ENCODE measurements at regions not wholly inside any gene's neighbourhood (a gene's known extent, or its start where the extent isn't known, plus 50 kb on each side); places are given as distances from the start of the nearest gene placed in this dataset.

DNA sequence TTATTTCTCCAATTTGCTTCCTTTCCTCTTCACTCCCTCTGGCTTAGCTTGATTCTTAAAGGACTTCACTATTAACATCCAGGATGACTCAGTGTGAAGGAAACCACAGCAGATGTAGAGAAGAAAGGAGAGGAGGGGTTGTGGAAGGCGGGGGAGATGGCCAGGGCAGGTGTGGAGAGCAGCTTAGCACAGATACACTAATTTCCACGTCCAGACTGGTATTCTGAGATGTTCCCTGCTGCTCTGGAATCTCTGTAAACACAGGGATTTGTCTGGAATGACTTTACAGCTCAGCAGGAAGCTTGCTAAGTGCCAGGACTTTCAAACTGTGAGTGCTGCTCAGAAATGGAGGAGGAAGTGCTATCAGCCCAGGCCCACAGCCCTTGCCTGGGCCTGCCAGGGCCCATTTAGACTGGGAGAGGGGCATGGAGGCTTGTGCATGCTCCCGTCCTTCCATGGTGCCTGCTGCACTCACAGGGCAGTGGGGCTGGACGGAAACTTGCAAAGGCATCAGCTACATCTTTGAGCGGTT, 202.5 kb upstream of the DDHD1 start:
- DNase-seq (ENCODE audit: low spot score) (peak; percentile 88), ATAC-seq (peak; percentile 96)
- Histone ChIP-seq H3K27ac (ENCODE audit: low read depth) (peak overlapping the region; percentile 90), H3K27me3 (ENCODE audit: insufficient read depth) (no peaks in the 10 kb centered on the region), H3K36me3 (ENCODE audit: insufficient read depth) (no peaks in the 10 kb centered on the region), H3F3A (replicated peaks; ENCODE audit: low read depth) (no peaks in the 10 kb centered on the region; the same call in 1 of the 2 replicates), H3K79me2 (replicated peaks; ENCODE audit: insufficient read depth) (no peaks in the 10 kb centered on the region), H3K4me3 (no peak overlapping the region), H2AFZ (no peak overlapping the region), H3K9me2 (ENCODE audit: insufficient read depth) (peaks cover 17% of the 10 kb centered on the region), H4K20me1 (replicated peaks; ENCODE audit: insufficient read depth) (no peaks in the 10 kb centered on the region), H3K4me1 (ENCODE audit: insufficient read depth) (peaks cover 19% of the 10 kb centered on the region), H3K4me2 (peak overlapping the region; percentile 29)
- peaks cover 3% of the 10 kb centered on the region for H3K27me3 Mint-ChIP-seq (ENCODE audit: insufficient read depth, low read depth, poor library complexity)
- H3K27ac Mint-ChIP-seq, result peak overlapping the region; percentile 97
- H3K4me3 Mint-ChIP-seq, result peak overlapping the region; percentile 28; the same call in 2 of the 3 replicates
- TF ChIP-seq STAT1 (IDR thresholded peaks at IDR 0.05; ENCODE audit: unreplicated experiment), result no peak
- TF ChIP-seq, protein P1, sequence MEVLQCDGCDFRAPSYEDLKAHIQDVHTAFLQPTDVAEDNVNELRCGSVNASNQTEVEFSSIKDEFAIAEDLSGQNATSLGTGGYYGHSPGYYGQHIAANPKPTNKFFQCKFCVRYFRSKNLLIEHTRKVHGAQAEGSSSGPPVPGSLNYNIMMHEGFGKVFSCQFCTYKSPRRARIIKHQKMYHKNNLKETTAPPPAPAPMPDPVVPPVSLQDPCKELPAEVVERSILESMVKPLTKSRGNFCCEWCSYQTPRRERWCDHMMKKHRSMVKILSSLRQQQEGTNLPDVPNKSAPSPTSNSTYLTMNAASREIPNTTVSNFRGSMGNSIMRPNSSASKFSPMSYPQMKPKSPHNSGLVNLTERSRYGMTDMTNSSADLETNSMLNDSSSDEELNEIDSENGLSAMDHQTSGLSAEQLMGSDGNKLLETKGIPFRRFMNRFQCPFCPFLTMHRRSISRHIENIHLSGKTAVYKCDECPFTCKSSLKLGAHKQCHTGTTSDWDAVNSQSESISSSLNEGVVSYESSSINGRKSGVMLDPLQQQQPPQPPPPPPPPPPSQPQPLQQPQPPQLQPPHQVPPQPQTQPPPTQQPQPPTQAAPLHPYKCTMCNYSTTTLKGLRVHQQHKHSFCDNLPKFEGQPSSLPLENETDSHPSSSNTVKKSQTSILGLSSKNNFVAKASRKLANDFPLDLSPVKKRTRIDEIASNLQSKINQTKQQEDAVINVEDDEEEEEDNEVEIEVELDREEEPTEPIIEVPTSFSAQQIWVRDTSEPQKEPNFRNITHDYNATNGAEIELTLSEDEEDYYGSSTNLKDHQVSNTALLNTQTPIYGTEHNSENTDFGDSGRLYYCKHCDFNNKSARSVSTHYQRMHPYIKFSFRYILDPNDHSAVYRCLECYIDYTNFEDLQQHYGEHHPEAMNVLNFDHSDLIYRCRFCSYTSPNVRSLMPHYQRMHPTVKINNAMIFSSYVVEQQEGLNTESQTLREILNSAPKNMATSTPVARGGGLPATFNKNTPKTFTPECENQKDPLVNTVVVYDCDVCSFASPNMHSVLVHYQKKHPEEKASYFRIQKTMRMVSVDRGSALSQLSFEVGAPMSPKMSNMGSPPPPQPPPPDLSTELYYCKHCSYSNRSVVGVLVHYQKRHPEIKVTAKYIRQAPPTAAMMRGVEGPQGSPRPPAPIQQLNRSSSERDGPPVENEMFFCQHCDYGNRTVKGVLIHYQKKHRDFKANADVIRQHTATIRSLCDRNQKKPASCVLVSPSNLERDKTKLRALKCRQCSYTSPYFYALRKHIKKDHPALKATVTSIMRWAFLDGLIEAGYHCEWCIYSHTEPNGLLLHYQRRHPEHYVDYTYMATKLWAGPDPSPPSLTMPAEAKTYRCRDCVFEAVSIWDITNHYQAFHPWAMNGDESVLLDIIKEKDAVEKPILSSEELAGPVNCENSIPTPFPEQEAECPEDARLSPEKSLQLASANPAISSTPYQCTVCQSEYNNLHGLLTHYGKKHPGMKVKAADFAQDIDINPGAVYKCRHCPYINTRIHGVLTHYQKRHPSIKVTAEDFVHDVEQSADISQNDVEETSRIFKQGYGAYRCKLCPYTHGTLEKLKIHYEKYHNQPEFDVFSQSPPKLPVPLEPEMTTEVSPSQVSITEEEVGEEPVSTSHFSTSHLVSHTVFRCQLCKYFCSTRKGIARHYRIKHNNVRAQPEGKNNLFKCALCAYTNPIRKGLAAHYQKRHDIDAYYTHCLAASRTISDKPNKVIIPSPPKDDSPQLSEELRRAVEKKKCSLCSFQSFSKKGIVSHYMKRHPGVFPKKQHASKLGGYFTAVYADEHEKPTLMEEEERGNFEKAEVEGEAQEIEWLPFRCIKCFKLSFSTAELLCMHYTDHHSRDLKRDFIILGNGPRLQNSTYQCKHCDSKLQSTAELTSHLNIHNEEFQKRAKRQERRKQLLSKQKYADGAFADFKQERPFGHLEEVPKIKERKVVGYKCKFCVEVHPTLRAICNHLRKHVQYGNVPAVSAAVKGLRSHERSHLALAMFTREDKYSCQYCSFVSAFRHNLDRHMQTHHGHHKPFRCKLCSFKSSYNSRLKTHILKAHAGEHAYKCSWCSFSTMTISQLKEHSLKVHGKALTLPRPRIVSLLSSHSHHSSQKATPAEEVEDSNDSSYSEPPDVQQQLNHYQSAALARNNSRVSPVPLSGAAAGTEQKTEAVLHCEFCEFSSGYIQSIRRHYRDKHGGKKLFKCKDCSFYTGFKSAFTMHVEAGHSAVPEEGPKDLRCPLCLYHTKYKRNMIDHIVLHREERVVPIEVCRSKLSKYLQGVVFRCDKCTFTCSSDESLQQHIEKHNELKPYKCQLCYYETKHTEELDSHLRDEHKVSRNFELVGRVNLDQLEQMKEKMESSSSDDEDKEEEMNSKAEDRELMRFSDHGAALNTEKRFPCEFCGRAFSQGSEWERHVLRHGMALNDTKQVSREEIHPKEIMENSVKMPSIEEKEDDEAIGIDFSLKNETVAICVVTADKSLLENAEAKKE (CRISPR knock-in tag; IDR thresholded peaks at IDR 0.05), result peak; percentile 98
- TF ChIP-seq CREB1 (CRISPR knock-in tag; IDR thresholded peaks at IDR 0.05; ENCODE audit: low read depth), result peak; percentile 60
- TF ChIP-seq NANOG (IDR thresholded peaks at IDR 0.05; ENCODE audit: borderline replicate concordance), result peak; percentile 58; the same call in 1 of the 2 replicates
- peak; percentile 74; the same call in 1 of the 2 replicates for TF ChIP-seq ZNF114 (CRISPR knock-in tag; IDR thresholded peaks at IDR 0.05)
- TF ChIP-seq, protein P2, sequence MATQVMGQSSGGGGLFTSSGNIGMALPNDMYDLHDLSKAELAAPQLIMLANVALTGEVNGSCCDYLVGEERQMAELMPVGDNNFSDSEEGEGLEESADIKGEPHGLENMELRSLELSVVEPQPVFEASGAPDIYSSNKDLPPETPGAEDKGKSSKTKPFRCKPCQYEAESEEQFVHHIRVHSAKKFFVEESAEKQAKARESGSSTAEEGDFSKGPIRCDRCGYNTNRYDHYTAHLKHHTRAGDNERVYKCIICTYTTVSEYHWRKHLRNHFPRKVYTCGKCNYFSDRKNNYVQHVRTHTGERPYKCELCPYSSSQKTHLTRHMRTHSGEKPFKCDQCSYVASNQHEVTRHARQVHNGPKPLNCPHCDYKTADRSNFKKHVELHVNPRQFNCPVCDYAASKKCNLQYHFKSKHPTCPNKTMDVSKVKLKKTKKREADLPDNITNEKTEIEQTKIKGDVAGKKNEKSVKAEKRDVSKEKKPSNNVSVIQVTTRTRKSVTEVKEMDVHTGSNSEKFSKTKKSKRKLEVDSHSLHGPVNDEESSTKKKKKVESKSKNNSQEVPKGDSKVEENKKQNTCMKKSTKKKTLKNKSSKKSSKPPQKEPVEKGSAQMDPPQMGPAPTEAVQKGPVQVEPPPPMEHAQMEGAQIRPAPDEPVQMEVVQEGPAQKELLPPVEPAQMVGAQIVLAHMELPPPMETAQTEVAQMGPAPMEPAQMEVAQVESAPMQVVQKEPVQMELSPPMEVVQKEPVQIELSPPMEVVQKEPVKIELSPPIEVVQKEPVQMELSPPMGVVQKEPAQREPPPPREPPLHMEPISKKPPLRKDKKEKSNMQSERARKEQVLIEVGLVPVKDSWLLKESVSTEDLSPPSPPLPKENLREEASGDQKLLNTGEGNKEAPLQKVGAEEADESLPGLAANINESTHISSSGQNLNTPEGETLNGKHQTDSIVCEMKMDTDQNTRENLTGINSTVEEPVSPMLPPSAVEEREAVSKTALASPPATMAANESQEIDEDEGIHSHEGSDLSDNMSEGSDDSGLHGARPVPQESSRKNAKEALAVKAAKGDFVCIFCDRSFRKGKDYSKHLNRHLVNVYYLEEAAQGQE (IDR thresholded peaks at IDR 0.05; ENCODE audit: unreplicated experiment), result no peak
- peaks cover 5% of the 10 kb centered on the region for H3K9me3 Mint-ChIP-seq
- peaks cover 13% of the 10 kb centered on the region for H3K36me3 Mint-ChIP-seq (ENCODE audit: low read depth)
- peaks cover 33% of the 10 kb centered on the region for H3K4me1 Mint-ChIP-seq

Data from GM23338 (cell line).